ENCODE measurements at regions not wholly inside any gene's neighbourhood (a gene's known extent, or its start where the extent isn't known, plus 50 kb on each side); places are given as distances from the start of the nearest gene placed in this dataset.
"Not testable (repeated sequence)": the region's sequence is repeated elsewhere in the genome, so short reads cannot be mapped to it uniquely, and the experiment has no call there.

GRCh38 chr10:64115471-64115870 is 594.3 kb downstream of the REEP3 start:
- Mint-ChIP-seq H3K27ac (no peak overlapping the region), H3K36me3 (no peaks in the 10 kb centered on the region), H3K4me1 (peaks cover 13% of the 10 kb centered on the region), H3K9me3 (no peaks in the 10 kb centered on the region), H3K4me3 (no peak overlapping the region), H3K27me3 (ENCODE audit: low read depth) (peaks cover 1% of the 10 kb centered on the region)
- DNase-seq (ENCODE audit: low spot score in 2 of 2, unreplicated experiment in 2 of 2) = no peak
- TF ChIP-seq CTCF (IDR thresholded peaks at IDR 0.05; ENCODE audit: unreplicated experiment) = no peak

GRCh38 chr10:64115908-64116643 is 594.9 kb downstream of the REEP3 start:
- Mint-ChIP-seq H3K4me3 (no peak overlapping the region), H3K9me3 (no peaks in the 10 kb centered on the region), H3K36me3 (no peaks in the 10 kb centered on the region), H3K27ac (no peak overlapping the region), H3K27me3 (ENCODE audit: low read depth) (peaks cover 1% of the 10 kb centered on the region), H3K4me1 (peaks cover 13% of the 10 kb centered on the region)
- no peak for TF ChIP-seq CTCF (IDR thresholded peaks at IDR 0.05; ENCODE audit: unreplicated experiment)
- no peak for DNase-seq (ENCODE audit: low spot score in 2 of 2, unreplicated experiment in 2 of 2)

GRCh38 chr10:64116707-64117106 is 595.5 kb downstream of the REEP3 start:
- no peak overlapping the region for H3K4me3 Mint-ChIP-seq
- DNase-seq (ENCODE audit: low spot score in 2 of 2, unreplicated experiment in 2 of 2) = no peak
- H3K4me1 Mint-ChIP-seq = peaks cover 13% of the 10 kb centered on the region
- no peaks in the 10 kb centered on the region for H3K9me3 Mint-ChIP-seq
- H3K36me3 Mint-ChIP-seq = no peaks in the 10 kb centered on the region
- no peak overlapping the region for H3K27ac Mint-ChIP-seq
- H3K27me3 Mint-ChIP-seq (ENCODE audit: low read depth) = peaks cover 1% of the 10 kb centered on the region
- TF ChIP-seq CTCF (IDR thresholded peaks at IDR 0.05; ENCODE audit: unreplicated experiment) = no peak

GRCh38 chr10:64118736-64119135 is 597.5 kb downstream of the REEP3 start:
- Mint-ChIP-seq H3K4me1 (peaks cover 9% of the 10 kb centered on the region), H3K9me3 (peaks cover 7% of the 10 kb centered on the region), H3K36me3 (no peaks in the 10 kb centered on the region), H3K27me3 (ENCODE audit: low read depth) (peaks cover 1% of the 10 kb centered on the region), H3K27ac (no peak overlapping the region), H3K4me3 (no peak overlapping the region)
- no peak for DNase-seq (ENCODE audit: low spot score in 2 of 2, unreplicated experiment in 2 of 2)
- TF ChIP-seq CTCF (IDR thresholded peaks at IDR 0.05; ENCODE audit: unreplicated experiment) = no peak

GRCh38 chr10:64120301-64120980 is 599.2 kb downstream of the REEP3 start:
- H3K27ac Mint-ChIP-seq; H3K27me3 Mint-ChIP-seq (ENCODE audit: low read depth); H3K36me3 Mint-ChIP-seq; H3K4me3 Mint-ChIP-seq; DNase-seq (ENCODE audit: low spot score in 2 of 2, unreplicated experiment in 2 of 2); H3K9me3 Mint-ChIP-seq; H3K4me1 Mint-ChIP-seq: not testable (repeated sequence)

GRCh38 chr10:64130152-64130551 is 609.0 kb downstream of the REEP3 start:
- Mint-ChIP-seq H3K4me1 (no peaks in the 10 kb centered on the region), H3K27ac (no peak overlapping the region), H3K9me3 (no peaks in the 10 kb centered on the region), H3K27me3 (ENCODE audit: low read depth) (peaks cover 10% of the 10 kb centered on the region), H3K36me3 (no peaks in the 10 kb centered on the region), H3K4me3 (no peak overlapping the region)
- TF ChIP-seq CTCF (IDR thresholded peaks at IDR 0.05; ENCODE audit: unreplicated experiment) = no peak
- DNase-seq (ENCODE audit: low spot score in 2 of 2, unreplicated experiment in 2 of 2) = no peak

Data from mesothelial cell of epicardium (in vitro differentiated cells).